Transverse colon (tissue), 4 donors: ENCODE measurements at regions not wholly inside any gene's neighbourhood (a gene's known extent, or its start where the extent isn't known, plus 50 kb on each side); places are given as distances from the start of the nearest gene placed in this dataset.
A peak's percentile ranks its signal among the peaks of the same experiment; 100 is the strongest.

ENCODE experiments used
- DNase-seq: peaks from one replicate; pipeline ENCODE4 v3.0.0-alpha.2; 2019
- H3K27ac ChIP-seq, 4 donors: fragments of 200-600 bp; sonication (generic); 2 replicates each; pipeline ENCODE4 v1.5.1; 2016 to 2018; ENCODE audit warnings: inconsistent platforms in 4 of 4
- H3K27me3 ChIP-seq: fragments of 200-600 bp; sonication (generic); 2 replicates; pipeline ENCODE4 v1.5.1; 2017; ENCODE audit warnings: inconsistent platforms
- H3K36me3 ChIP-seq, 4 donors: fragments of 200-600 bp; sonication (generic); 2 replicates each; pipeline ENCODE4 v1.5.1; 2017 to 2019; ENCODE audit warnings: inconsistent platforms in 4 of 4
- H3K4me1 ChIP-seq, 4 donors: fragments of 200-600 bp; sonication (generic); 2 replicates each; pipeline ENCODE4 v1.5.1; 2017 to 2020; ENCODE audit warnings: inconsistent platforms in 4 of 4
- H3K4me3 ChIP-seq, 4 donors: fragments of 200-600 bp; sonication (generic); 1 replicate in 1 of 4; 2 replicates in 3 of 4; pipeline versions ENCODE4 v1.5.1 to v1.6.1; 2017 to 2019; ENCODE audit warnings: inconsistent platforms in 4 of 4
- H3K9me3 ChIP-seq, 2 donors: fragments of 200-600 bp; sonication (generic); 2 replicates each; pipeline ENCODE4 v1.5.1; 2017 to 2019; ENCODE audit warnings: inconsistent platforms in 2 of 2
- CTCF ChIP-seq, 5 experiments: fragments of 200-600 bp in 3 of 5; fragments of 450-650 bp in 2 of 5; sonication (generic) in 3 of 5; IDR thresholded peaks; 1 replicate in 2 of 5; 2 replicates in 3 of 5; pipeline ENCODE4 v1.5.1; 2016 to 2017; ENCODE audit warnings: antibody characterized with exemption in 5 of 5, inconsistent platforms in 3 of 5, mild to moderate bottlenecking in 2 of 5, moderate library complexity in 1 of 5
- EP300 ChIP-seq: sonication (generic); formaldehyde crosslinking; IDR thresholded peaks from one replicate; pipeline ENCODE4 v1.6.1; 2017; ENCODE audit warnings: antibody characterized with exemption, low read depth
- POLR2A ChIP-seq: fragments of 450-650 bp; IDR thresholded peaks from one replicate; pipeline ENCODE4 v1.6.1; 2016; ENCODE audit warnings: antibody characterized with exemption, mild to moderate bottlenecking, moderate library complexity
- POLR2AphosphoS5 ChIP-seq, 3 donors: sonication (generic); formaldehyde crosslinking; IDR thresholded peaks; one replicate each; pipeline ENCODE4 v1.6.1; 2016; ENCODE audit warnings: antibody characterized with exemption in 3 of 3
- WGBS, 2 donors: methylation state at CpG; one replicate each; pipeline ENCODE4 v1.1.5; 2018; ENCODE audit warnings: low coverage in 1 of 2; 5-methylcytosine and 5-hydroxymethylcytosine counted together
- in situ Hi-C, 4 donors: fragments of 200-750 bp; cut with MboI; loops; one replicate each; pipeline versions ENCODE4 v1.15.0 to v1.15.1; 2017; ENCODE audit warnings: low sequenced_read_pairs in 3 of 4, low pct_ligation_motif_present in 1 of 4, low pct_unique_long_range_greater_than_20kb in 1 of 4
- intact Hi-C: fragments of 100-400 bp; cut with DNase I; formaldehyde crosslinking; loops from one replicate; pipeline ENCODE4 v1.15.1; 2023; ENCODE audit warnings: low total_unique reads

DNA sequence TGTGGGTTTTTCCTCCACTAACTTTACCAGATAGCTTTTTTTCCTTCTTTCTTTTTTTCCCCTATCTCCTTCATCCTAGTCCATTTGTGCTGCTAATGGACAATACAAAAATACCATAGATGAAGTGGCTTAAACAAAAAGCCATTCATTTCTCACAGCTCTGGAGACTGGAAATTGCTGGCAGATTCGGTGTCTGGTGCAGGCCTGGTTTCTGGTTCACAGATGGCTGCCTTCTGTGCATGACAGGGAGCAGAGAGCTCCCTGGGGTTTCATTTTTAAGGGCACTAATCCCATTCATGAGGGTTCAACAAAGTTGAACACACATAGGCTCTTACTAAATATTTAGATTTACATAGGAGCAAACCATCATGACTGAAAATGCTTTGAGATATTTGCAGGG lies 467.4 kb downstream of the TYW1 start:
- no peaks in the 10 kb centered on the region for H3K36me3 ChIP-seq
- in situ Hi-C loops = no loop called here
- peak overlapping the region in 1 of 4 donors; percentile 74 for H3K27ac ChIP-seq
- intact Hi-C loops = loop anchor here (5.0 kb wide), 1 partner anchor 1713 kb away; no protein-coding TSS in a partner anchor
- no peak overlapping the region for H3K4me3 ChIP-seq
- 44 to 60% methylated on average over 1 of the region's 1 CpG for WGBS, 2 donors
- no peak for DNase-seq
- TF ChIP-seq CTCF (IDR thresholded peaks at IDR 0.05) = no peak
- TF ChIP-seq POLR2A = no peak
- TF ChIP-seq POLR2AphosphoS5 (IDR thresholded peaks at IDR 0.05) = peak in 1 of 3 donors; percentile 11
- no peak for TF ChIP-seq EP300
- no peaks in the 10 kb centered on the region for H3K27me3 ChIP-seq
- no peaks in the 10 kb centered on the region for H3K9me3 ChIP-seq
- H3K4me1 ChIP-seq = peaks cover 3 to 14% (median 9%) of the 10 kb centered on the region in 4 donors

DNA sequence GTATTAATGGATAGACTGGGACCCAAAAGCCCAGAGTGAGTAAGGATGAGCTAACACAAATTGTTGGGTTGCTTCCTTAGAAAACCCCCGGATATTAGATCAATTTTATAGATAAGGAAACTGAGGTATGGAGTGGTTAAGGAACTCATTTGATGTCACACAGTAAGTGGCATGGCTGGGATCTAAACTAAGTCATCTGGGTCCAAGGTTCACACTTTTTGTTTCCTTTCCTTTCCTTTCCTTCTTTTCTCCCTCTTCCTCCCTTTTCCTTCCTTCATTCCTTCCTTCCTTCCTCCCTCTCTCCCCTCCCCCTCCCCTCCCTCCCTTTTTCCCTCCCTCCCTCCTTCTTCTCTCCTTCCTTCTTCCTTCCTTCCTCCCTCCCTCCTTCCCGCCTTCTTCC lies 469.5 kb downstream of the TYW1 start:
- WGBS, 2 donors = 56 to 67% methylated on average over 1 of the region's 2 CpGs
- DNase-seq = no peak
- no peak for TF ChIP-seq POLR2AphosphoS5 (IDR thresholded peaks at IDR 0.05)
- TF ChIP-seq CTCF (IDR thresholded peaks at IDR 0.05) = no peak
- Histone ChIP-seq H3K4me1 (peaks cover 3 to 14% (median 9%) of the 10 kb centered on the region in 4 donors), H3K36me3 (no peaks in the 10 kb centered on the region), H3K27ac (no peak overlapping the region), H3K9me3 (no peaks in the 10 kb centered on the region), H3K27me3 (no peaks in the 10 kb centered on the region), H3K4me3 (no peak overlapping the region)
- intact Hi-C loops = no loop called here
- in situ Hi-C loops = no loop called here

- no peak overlapping the region for H3K4me3 ChIP-seq
- H3K9me3 ChIP-seq = no peaks in the 10 kb centered on the region
- no peaks in the 10 kb centered on the region for H3K4me1 ChIP-seq
- no peaks in the 10 kb centered on the region for H3K36me3 ChIP-seq
- DNase-seq = no peak
- in situ Hi-C loops = no loop called here
- no peak for TF ChIP-seq EP300
- TF ChIP-seq POLR2A = no peak
- TF ChIP-seq CTCF (IDR thresholded peaks at IDR 0.05) = no peak
- TF ChIP-seq POLR2AphosphoS5 (IDR thresholded peaks at IDR 0.05) = peak in 2 of 3 donors; percentile 22 to 37
- intact Hi-C loops = no loop called here
- no peaks in the 10 kb centered on the region for H3K27me3 ChIP-seq
- 0 to 52% methylated on average over 1 to 6 of the region's 6 CpGs for WGBS, 2 donors
- H3K27ac ChIP-seq = peak overlapping the region in 2 of 4 donors; percentile 5 to 12
These were observed 473.7 kb downstream of the TYW1 start for GRCh38 chr7:67470256-67470751.

DNA sequence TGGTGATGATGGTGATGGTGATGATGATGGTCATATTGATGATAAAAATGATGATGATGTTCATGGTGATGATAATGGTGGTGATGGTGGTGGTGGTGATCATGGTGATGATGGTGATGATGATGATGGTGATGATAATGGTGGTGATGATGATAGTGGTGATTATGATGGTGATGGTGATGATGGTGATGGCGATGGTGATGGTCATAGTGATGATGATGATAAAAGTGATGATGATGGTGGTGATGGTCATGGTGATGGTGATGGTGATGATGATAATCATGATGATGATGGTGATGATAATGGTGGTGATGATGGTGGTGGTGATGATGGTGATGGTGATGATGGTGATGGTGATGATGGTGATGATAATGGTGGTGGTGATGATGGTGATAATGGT lies 478.7 kb downstream of the TYW1 start:
- no peaks in the 10 kb centered on the region for H3K9me3 ChIP-seq
- WGBS, 2 donors = 80 to 93% methylated on average over 1 of the region's 1 CpG
- in situ Hi-C loops = no loop called here

More for the DNA sequence above, 478.7 kb downstream of the TYW1 start:
- no peaks in the 10 kb centered on the region for H3K36me3 ChIP-seq
- intact Hi-C loops = loop anchor here (1.0 kb wide), 1 partner anchor 38 kb away; no protein-coding TSS in a partner anchor
- H3K27ac ChIP-seq = no peak overlapping the region
- H3K27me3 ChIP-seq = no peaks in the 10 kb centered on the region
- H3K4me1 ChIP-seq = no peaks in the 10 kb centered on the region
- DNase-seq = no peak
- H3K4me3 ChIP-seq = no peak overlapping the region
- TF ChIP-seq CTCF (IDR thresholded peaks at IDR 0.05) (no peak), POLR2A (no peak), EP300 (no peak), POLR2AphosphoS5 (IDR thresholded peaks at IDR 0.05) (no peak)
